Duodenal mucosa (tissue), 2 donors: ENCODE measurements at regions not wholly inside any gene's neighbourhood (a gene's known extent, or its start where the extent isn't known, plus 50 kb on each side); places are given as distances from the start of the nearest gene placed in this dataset.

ENCODE experiments used
- H3K27ac ChIP-seq: one replicate; pipeline ENCODE4 v1.7.0; 2013; ENCODE audit warnings: low read depth, low read length
- H3K27me3 ChIP-seq, 2 donors: one replicate each; pipeline ENCODE4 v1.7.0; 2013; ENCODE audit warnings: low read length in 2 of 2, control low read depth in 1 of 2; ENCODE audit not compliant: insufficient read depth in 2 of 2, control insufficient read depth in 1 of 2
- H3K36me3 ChIP-seq, 2 donors: one replicate each; pipeline ENCODE4 v1.7.0; 2013; ENCODE audit warnings: low read length in 2 of 2, control low read depth in 1 of 2; ENCODE audit not compliant: insufficient read depth in 2 of 2, control insufficient read depth in 1 of 2
- H3K4me1 ChIP-seq, 2 donors: one replicate each; pipeline ENCODE4 v1.7.0; 2013; ENCODE audit warnings: low read length in 2 of 2, control low read depth in 1 of 2; ENCODE audit not compliant: insufficient read depth in 2 of 2, control insufficient read depth in 1 of 2
- H3K4me3 ChIP-seq, 2 donors: one replicate each; pipeline ENCODE4 v1.7.0; 2013; ENCODE audit warnings: low read length in 2 of 2, low read depth in 1 of 2
- H3K9ac ChIP-seq, 2 donors: one replicate each; pipeline ENCODE4 v1.7.0; 2013; ENCODE audit warnings: low read length in 2 of 2, low read depth in 1 of 2
- H3K9me3 ChIP-seq, 2 donors: one replicate each; pipeline ENCODE4 v1.7.0; 2013; ENCODE audit warnings: low read length in 2 of 2, control low read depth in 1 of 2; ENCODE audit not compliant: control insufficient read depth in 1 of 2

- H3K27ac ChIP-seq, result no peak overlapping the region
- no peaks in the 10 kb centered on the region for H3K36me3 ChIP-seq
- H3K27me3 ChIP-seq, result no peaks in the 10 kb centered on the region
- no peaks in the 10 kb centered on the region for H3K4me1 ChIP-seq
- H3K9me3 ChIP-seq, result no peaks in the 10 kb centered on the region
- H3K4me3 ChIP-seq, result no peak overlapping the region
- H3K9ac ChIP-seq, result no peak overlapping the region
These were observed 654.7 kb upstream of the FANCL start for GRCh38 chr2:58895857-58896256.

- Histone ChIP-seq H3K27me3 (no peaks in the 10 kb centered on the region), H3K9me3 (no peaks in the 10 kb centered on the region), H3K27ac (no peak overlapping the region), H3K9ac (no peak overlapping the region), H3K4me3 (no peak overlapping the region), H3K36me3 (no peaks in the 10 kb centered on the region), H3K4me1 (no peaks in the 10 kb centered on the region)
These were observed 652.7 kb upstream of the FANCL start for GRCh38 chr2:58893656-58894351.

- Histone ChIP-seq H3K4me3 (no peak overlapping the region), H3K27me3 (no peaks in the 10 kb centered on the region), H3K36me3 (no peaks in the 10 kb centered on the region), H3K4me1 (no peaks in the 10 kb centered on the region), H3K27ac (no peak overlapping the region), H3K9ac (no peak overlapping the region), H3K9me3 (no peaks in the 10 kb centered on the region)
These were observed 650.8 kb upstream of the FANCL start for GRCh38 chr2:58891828-58892377.

- no peaks in the 10 kb centered on the region for H3K27me3 ChIP-seq
- no peaks in the 10 kb centered on the region for H3K36me3 ChIP-seq
- H3K4me3 ChIP-seq, result no peak overlapping the region
- H3K27ac ChIP-seq, result no peak overlapping the region
- H3K4me1 ChIP-seq, result no peaks in the 10 kb centered on the region
- H3K9me3 ChIP-seq, result no peaks in the 10 kb centered on the region
- H3K9ac ChIP-seq, result no peak overlapping the region
These were observed 649.9 kb upstream of the FANCL start for GRCh38 chr2:58890865-58891525.

- Histone ChIP-seq H3K27me3 (no peaks in the 10 kb centered on the region), H3K4me1 (no peaks in the 10 kb centered on the region), H3K9ac (no peak overlapping the region), H3K36me3 (no peaks in the 10 kb centered on the region), H3K4me3 (no peak overlapping the region), H3K27ac (no peak overlapping the region), H3K9me3 (no peaks in the 10 kb centered on the region)
These were observed 644.9 kb upstream of the FANCL start for GRCh38 chr2:58886009-58886408.

- Histone ChIP-seq H3K9ac (no peak overlapping the region), H3K4me1 (no peaks in the 10 kb centered on the region), H3K9me3 (no peaks in the 10 kb centered on the region), H3K27me3 (no peaks in the 10 kb centered on the region), H3K36me3 (no peaks in the 10 kb centered on the region), H3K4me3 (no peak overlapping the region), H3K27ac (no peak overlapping the region)
These were observed 638.7 kb upstream of the FANCL start for GRCh38 chr2:58879834-58880233.

GRCh38 chr2:58878778-58879177, 637.7 kb upstream of the FANCL start:
- Histone ChIP-seq H3K36me3 (no peaks in the 10 kb centered on the region), H3K4me3 (no peak overlapping the region)

GRCh38 chr2:58876126-58876525, 635.0 kb upstream of the FANCL start:
- no peaks in the 10 kb centered on the region for H3K9me3 ChIP-seq
- no peak overlapping the region for H3K9ac ChIP-seq
- H3K36me3 ChIP-seq, result no peaks in the 10 kb centered on the region
- H3K27me3 ChIP-seq, result no peaks in the 10 kb centered on the region
- no peak overlapping the region for H3K27ac ChIP-seq
- no peaks in the 10 kb centered on the region for H3K4me1 ChIP-seq
- no peak overlapping the region for H3K4me3 ChIP-seq

More at GRCh38 chr2:58878778-58879177, 637.7 kb upstream of the FANCL start:
- no peaks in the 10 kb centered on the region for H3K4me1 ChIP-seq
- no peaks in the 10 kb centered on the region for H3K9me3 ChIP-seq
- no peak overlapping the region for H3K27ac ChIP-seq
- no peaks in the 10 kb centered on the region for H3K27me3 ChIP-seq
- no peak overlapping the region for H3K9ac ChIP-seq

GRCh38 chr2:58875436-58875835, 634.3 kb upstream of the FANCL start:
- Histone ChIP-seq H3K4me1 (no peaks in the 10 kb centered on the region), H3K27me3 (no peaks in the 10 kb centered on the region), H3K36me3 (no peaks in the 10 kb centered on the region), H3K27ac (no peak overlapping the region), H3K9ac (no peak overlapping the region), H3K9me3 (no peaks in the 10 kb centered on the region), H3K4me3 (no peak overlapping the region)

GRCh38 chr2:58871469-58872142, 630.5 kb upstream of the FANCL start:
- Histone ChIP-seq H3K27me3 (no peaks in the 10 kb centered on the region), H3K4me3 (no peak overlapping the region), H3K27ac (no peak overlapping the region), H3K9ac (no peak overlapping the region), H3K36me3 (no peaks in the 10 kb centered on the region), H3K9me3 (no peaks in the 10 kb centered on the region), H3K4me1 (no peaks in the 10 kb centered on the region)
